ENCODE measurements at regions not wholly inside any gene's neighbourhood (a gene's known extent, or its start where the extent isn't known, plus 50 kb on each side); places are given as distances from the start of the nearest gene placed in this dataset.

- Histone ChIP-seq H3K79me2 (ENCODE audit: insufficient read depth, low read length) (no peaks in the 10 kb centered on the region), H3K4me1 (ENCODE audit: control insufficient read depth in 1 of 2, insufficient read depth in 2 of 2, low read length in 2 of 2) (peaks cover 0 to 6% of the 10 kb centered on the region in 2 experiments; a peak in 1 of 4 replicates), H3K9ac (ENCODE audit: low read length) (no peak overlapping the region), H3K4me3 (replicated peaks in 1 of 2; ENCODE audit: low read depth in 1 of 2, low read length in 2 of 2) (no peak overlapping the region), H2AFZ (ENCODE audit: low read depth, low read length, poor library complexity, severe bottlenecking) (no peak overlapping the region), H3K4me2 (ENCODE audit: low read length) (no peak overlapping the region), H3K27ac (ENCODE audit: low read depth, low read length) (no peak overlapping the region), H3K27me3 (ENCODE audit: insufficient read depth, low read length) (no peaks in the 10 kb centered on the region), H3K9me2 (ENCODE audit: insufficient read depth) (no peaks in the 10 kb centered on the region), H3K36me3 (ENCODE audit: control insufficient read depth in 1 of 2, insufficient read depth in 2 of 2, low read length in 2 of 2) (no peaks in the 10 kb centered on the region), H4K20me1 (ENCODE audit: insufficient read depth) (no peaks in the 10 kb centered on the region), H3K9me3 (ENCODE audit: control insufficient read depth in 1 of 2, insufficient read depth in 1 of 2, low read depth in 1 of 2, low read length in 2 of 2) (no peaks in the 10 kb centered on the region)
- no peak for TF ChIP-seq MAX (IDR thresholded peaks at IDR 0.05)
- TF ChIP-seq, protein P1, sequence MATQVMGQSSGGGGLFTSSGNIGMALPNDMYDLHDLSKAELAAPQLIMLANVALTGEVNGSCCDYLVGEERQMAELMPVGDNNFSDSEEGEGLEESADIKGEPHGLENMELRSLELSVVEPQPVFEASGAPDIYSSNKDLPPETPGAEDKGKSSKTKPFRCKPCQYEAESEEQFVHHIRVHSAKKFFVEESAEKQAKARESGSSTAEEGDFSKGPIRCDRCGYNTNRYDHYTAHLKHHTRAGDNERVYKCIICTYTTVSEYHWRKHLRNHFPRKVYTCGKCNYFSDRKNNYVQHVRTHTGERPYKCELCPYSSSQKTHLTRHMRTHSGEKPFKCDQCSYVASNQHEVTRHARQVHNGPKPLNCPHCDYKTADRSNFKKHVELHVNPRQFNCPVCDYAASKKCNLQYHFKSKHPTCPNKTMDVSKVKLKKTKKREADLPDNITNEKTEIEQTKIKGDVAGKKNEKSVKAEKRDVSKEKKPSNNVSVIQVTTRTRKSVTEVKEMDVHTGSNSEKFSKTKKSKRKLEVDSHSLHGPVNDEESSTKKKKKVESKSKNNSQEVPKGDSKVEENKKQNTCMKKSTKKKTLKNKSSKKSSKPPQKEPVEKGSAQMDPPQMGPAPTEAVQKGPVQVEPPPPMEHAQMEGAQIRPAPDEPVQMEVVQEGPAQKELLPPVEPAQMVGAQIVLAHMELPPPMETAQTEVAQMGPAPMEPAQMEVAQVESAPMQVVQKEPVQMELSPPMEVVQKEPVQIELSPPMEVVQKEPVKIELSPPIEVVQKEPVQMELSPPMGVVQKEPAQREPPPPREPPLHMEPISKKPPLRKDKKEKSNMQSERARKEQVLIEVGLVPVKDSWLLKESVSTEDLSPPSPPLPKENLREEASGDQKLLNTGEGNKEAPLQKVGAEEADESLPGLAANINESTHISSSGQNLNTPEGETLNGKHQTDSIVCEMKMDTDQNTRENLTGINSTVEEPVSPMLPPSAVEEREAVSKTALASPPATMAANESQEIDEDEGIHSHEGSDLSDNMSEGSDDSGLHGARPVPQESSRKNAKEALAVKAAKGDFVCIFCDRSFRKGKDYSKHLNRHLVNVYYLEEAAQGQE (IDR thresholded peaks at IDR 0.05; ENCODE audit: low read depth) = no peak
- ATAC-seq (no peak), DNase-seq (ENCODE audit: low read depth, low spot score) (no peak)
- POLR2A ChIA-PET = no interaction called here
- CTCF ChIA-PET = no interaction called here
- intact Hi-C loops (cut with micrococcal nuclease) = no loop called here
- BruUV-seq (replicated peaks) = no TSS peak
- RAD21 ChIA-PET (ENCODE audit: low non-redundant PET in 1 of 2, low total read pairs in 2 of 2, uncharacterized antibody in 2 of 2, unreplicated experiment in 2 of 2) = no interaction called here
These were observed 75.6 kb upstream of the SPIN1 start for GRCh38 chr9:88312517-88313103.

DNA sequence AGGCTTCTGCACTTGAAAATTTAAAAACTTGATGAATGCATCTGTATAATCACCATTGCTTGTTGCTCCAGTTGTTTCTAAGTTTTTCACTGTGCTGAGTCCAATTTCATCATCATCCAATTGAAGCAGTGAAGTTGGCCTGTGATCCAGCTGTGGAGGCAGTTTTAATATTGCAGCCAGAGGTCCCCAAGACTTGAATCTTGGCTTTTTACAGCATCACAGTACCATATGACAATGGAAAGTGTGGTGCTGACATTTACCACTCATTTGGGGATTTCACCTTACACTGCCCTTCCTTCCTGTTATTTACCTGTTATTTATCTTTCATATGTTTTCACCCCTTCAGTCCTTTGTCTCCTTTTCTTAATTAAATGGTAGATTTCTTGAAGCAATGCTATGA, 76.2 kb upstream of the SPIN1 start:
- intact Hi-C loops (cut with micrococcal nuclease) = no loop called here
- DNase-seq (ENCODE audit: low read depth, low spot score) (no peak), ATAC-seq (no peak)
- Histone ChIP-seq H3K27me3 (ENCODE audit: insufficient read depth, low read length) (no peaks in the 10 kb centered on the region), H3K4me1 (ENCODE audit: control insufficient read depth in 1 of 2, insufficient read depth in 2 of 2, low read length in 2 of 2) (peaks cover 0 to 6% of the 10 kb centered on the region in 2 experiments; a peak in 1 of 4 replicates), H3K36me3 (ENCODE audit: control insufficient read depth in 1 of 2, insufficient read depth in 2 of 2, low read length in 2 of 2) (no peaks in the 10 kb centered on the region), H3K4me3 (replicated peaks in 1 of 2; ENCODE audit: low read depth in 1 of 2, low read length in 2 of 2) (no peak overlapping the region), H2AFZ (ENCODE audit: low read depth, low read length, poor library complexity, severe bottlenecking) (no peak overlapping the region), H4K20me1 (ENCODE audit: insufficient read depth) (no peaks in the 10 kb centered on the region), H3K79me2 (ENCODE audit: insufficient read depth, low read length) (no peaks in the 10 kb centered on the region), H3K9ac (ENCODE audit: low read length) (no peak overlapping the region), H3K4me2 (ENCODE audit: low read length) (no peak overlapping the region), H3K9me3 (ENCODE audit: control insufficient read depth in 1 of 2, insufficient read depth in 1 of 2, low read depth in 1 of 2, low read length in 2 of 2) (no peaks in the 10 kb centered on the region), H3K27ac (ENCODE audit: low read depth, low read length) (no peak overlapping the region), H3K9me2 (ENCODE audit: insufficient read depth) (no peaks in the 10 kb centered on the region)
- BruUV-seq (replicated peaks) = no TSS peak
- POLR2A ChIA-PET = no interaction called here
- TF ChIP-seq ZNF274 (IDR thresholded peaks at IDR 0.05; ENCODE audit: low read depth, low read length) (no peak), MAX (IDR thresholded peaks at IDR 0.05) (no peak)
- TF ChIP-seq, protein P2, sequence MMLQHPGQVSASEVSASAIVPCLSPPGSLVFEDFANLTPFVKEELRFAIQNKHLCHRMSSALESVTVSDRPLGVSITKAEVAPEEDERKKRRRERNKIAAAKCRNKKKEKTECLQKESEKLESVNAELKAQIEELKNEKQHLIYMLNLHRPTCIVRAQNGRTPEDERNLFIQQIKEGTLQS (IDR thresholded peaks at IDR 0.05) = no peak
- TF ChIP-seq, protein P1 (IDR thresholded peaks at IDR 0.05; ENCODE audit: low read depth) = no peak
- RAD21 ChIA-PET (ENCODE audit: low non-redundant PET in 1 of 2, low total read pairs in 2 of 2, uncharacterized antibody in 2 of 2, unreplicated experiment in 2 of 2) = no interaction called here
- CTCF ChIA-PET = no interaction called here
